Activated T-helper 9 cell treated with anti-CD3 and anti-CD28 coated beads, Interleukin-2, amount 50 U/mL, for 16 hours (primary cell): ENCODE measurements at regions not wholly inside any gene's neighbourhood (a gene's known extent, or its start where the extent isn't known, plus 50 kb on each side); places are given as distances from the start of the nearest gene placed in this dataset.

Experiments
- DNase-seq: peaks from one replicate; pipeline ENCODE4 v3.0.0-alpha.2; 2020; ENCODE audit warnings: low read depth

DNA sequence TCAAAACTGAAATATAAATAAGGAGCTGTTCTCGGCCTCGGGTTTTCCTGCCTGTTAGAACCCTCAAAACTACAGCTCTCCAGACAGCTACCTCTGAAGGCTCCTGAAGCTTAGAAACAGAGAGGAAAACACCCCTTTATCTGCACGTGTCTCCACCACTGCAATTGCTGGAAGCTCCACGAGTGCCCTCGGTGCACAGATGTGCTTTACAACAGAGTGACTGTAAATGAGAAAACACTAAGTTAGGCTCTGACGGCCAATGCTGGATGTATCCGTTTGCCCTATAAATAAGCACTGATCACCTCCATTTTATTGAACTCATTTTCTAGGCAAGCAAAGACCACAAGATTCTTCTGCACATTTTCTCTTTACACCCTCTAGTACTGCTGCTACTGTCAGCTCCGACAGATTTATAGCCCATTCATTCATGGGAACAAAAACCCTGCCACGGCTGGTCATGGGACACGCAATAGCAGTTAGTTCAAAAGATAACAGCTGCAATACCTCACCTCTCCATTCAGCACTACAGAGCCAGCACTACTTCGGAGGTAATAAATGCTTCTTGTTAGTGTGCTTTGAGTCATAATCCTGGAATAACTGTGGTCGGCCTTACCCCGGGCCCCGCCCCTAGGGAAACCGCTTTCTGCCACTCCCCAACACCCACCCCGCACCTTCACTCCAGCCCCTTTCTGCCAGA, 241.1 kb upstream of the ZNF507 start:
- no peak for DNase-seq

DNA sequence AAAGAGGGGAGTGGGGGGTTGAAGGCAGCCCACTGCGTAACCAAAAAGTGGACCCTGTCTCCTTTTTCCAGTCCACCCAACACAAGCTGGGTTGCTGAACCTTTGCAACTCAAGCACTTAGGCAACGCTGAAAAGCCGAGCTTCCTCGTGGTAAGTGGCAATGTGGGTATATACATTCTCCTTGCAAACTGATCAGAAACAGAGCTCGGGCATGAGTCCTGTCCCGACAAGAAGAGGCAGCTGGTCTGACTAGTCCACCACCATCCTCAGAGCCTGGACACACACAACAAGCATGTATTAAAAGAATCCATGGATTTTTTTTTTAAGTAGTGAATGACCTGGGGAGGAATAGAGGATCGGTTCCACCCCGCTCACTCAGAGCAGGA, 240.6 kb upstream of the ZNF507 start:
- DNase-seq = no peak

DNA sequence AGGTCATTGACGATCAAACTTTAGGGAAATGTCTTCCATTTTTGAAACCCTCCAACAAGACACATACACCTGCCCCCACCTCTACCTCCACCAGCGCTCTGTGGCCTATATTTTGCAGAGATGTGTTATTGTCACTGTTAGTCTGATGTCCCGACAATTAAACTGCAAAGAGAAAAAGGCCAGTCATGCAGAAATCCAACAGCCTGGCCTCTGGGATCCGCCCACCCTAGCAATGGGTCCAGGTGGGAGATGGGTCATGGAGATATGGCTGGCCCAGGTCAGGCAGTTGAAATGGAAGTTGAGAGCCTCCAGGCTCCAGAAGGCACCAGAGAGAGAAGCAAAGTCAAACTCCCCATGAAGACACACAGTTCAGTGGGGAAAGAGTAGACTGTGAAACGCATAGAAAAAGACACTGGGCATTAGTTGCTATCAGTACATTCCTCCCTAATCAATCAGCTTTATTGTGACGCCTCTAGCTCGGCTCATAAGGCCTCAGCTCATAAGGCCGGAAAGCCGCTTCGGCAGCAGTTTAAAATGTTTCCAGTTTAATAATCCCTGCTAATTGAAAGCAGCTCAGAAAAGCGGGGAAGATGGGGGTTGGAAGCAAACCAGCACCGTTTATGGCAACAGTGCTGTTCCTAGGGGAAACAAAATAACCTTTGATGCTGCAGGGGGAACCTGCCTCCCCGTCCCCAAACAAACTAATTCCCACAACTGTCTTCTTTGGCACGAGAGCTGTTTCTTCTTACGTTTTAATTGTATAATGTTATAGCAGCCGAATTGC, 239.7 kb upstream of the ZNF507 start:
- no peak for DNase-seq

DNA sequence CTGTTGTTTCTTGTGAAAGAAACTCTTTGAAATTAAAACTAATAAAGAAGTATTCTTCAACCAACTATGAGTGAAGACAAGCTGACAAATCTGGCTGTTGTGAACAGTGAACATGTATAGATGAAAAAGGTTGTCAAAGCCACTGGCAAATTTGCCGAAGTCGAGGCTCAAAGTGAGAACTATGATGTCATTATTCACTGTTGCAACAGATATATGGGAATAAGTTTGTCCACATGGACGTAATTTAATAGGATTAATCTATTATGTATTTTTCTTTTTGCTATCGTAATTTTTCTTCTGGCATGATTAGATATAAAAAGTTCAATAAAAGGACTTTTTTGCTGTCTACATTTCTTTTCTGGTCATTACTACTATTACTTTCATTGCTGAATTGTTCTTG, 223.2 kb upstream of the ZNF507 start:
- DNase-seq = no peak

DNA sequence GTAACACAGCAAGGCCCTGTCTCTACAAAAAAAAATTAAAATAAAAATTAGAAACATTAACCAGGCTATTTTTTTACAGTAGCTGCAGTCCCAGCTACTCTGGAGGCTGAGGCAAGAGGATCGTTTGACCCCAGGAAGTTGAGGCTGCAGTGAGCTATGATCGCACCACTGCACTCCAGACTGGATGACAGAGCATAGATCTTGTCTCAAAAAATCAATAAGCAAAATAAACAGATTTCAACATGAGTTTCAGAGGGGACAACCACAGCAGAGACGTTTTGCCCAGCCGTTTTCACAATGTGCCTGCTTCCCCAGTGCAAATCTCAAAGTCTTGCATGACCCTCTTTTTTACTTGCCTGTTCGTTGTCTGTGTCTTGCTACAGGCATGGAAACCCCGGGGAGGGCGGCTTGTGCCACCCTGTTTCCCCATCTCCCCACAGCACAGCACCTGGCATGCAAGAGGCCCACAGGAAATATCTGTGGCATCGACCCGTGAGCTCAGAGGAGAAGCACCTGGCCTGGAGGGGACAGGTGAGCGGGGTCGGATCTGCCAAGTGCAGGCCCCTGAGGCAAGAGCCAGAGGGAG, 222.0 kb upstream of the ZNF507 start:
- no peak for DNase-seq

DNA sequence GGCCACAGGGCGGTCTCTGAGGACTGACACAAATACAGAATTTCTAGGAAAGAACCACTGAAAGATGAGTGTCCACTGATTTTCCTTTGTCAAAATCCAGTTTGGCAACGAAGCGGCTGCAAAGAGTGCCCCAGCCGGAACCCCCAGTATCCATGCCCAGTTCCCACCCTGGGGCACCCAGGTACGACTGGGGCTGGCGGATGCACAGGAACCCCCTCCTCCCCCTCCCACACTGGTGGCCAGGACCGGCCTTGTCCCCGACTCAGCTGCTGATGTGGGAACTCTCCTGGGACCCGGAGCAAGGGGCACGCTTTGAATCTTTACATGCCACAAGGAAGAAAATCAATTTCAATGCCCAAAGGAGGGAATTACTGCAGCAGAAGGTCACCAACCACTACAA, 220.8 kb upstream of the ZNF507 start:
- DNase-seq = no peak

DNA sequence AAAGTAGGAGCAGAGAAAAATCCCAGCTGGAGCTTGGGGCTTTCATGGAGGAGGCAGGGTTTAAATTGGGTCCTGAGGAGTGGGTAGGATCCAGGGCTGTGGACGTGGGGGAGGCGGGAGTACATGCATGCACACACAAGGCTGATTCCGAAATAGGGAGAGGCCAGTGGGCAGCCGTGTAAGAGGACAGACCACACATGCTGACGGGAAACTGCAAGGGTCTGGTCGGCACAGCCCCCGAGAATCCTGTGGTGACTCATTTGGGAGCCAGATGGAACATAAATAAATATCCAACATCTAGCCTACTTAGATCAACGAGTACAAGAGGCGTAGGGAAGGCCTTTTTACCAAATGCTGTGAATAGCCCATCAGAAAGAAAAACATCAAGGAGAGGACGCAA, 216.3 kb upstream of the ZNF507 start:
- DNase-seq = no peak

DNA sequence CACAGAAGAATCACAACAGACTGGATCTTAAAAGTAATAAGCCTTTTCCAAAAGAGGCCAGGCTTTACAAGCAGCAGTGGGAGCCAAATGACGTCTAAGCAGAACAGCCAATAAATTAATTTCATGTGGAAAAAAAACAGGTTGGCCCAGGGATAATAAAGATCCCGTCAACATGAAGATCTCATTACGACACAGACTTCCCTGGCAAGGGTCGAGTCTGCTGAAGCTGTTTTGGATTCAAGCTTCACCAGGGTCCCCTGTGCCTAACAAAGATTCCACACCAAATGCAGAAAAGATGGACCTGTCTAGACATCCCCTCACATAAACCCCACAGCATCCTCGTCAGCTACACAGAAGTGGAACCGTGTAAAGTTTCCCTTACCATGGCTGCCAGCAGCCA, 215.1 kb upstream of the ZNF507 start:
- no peak for DNase-seq

DNA sequence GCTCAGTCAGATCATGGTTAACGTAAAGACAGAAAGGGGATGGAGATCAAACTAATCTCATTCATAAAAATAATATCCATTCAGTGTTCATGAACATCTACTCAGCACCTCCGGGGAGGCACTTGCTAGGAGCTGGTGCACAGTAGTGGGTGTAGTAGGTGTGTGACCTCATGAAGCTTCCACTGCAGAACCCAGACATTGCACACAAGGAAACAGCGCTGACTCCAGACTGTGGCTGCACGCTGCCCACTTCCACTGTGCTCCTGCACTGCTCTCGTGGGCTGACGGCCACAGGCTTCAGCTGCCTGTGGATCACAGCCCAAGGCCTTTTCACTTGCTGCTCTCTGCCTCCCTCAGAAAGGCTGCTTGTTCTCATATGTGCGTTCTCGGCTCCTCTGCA, 214.4 kb upstream of the ZNF507 start:
- no peak for DNase-seq

DNA sequence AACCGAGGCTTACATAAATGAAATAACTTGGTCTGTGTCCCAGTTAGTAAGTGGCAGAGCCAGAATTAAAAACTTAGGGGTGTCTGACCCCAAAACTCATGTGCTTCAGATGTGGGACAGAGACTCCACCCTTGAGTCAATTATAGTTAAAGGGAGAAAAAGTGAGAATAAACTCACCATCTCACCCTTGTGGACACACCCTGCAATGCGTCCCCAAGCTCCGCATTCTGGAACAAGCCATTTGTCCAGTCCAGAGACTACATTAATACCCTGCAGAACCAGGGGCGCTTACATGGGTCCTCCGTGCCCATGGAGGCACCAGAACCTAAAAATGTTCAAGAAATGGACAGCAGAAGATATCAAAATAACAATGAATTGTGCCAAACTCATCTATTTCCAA, 207.0 kb upstream of the ZNF507 start:
- no peak for DNase-seq

DNA sequence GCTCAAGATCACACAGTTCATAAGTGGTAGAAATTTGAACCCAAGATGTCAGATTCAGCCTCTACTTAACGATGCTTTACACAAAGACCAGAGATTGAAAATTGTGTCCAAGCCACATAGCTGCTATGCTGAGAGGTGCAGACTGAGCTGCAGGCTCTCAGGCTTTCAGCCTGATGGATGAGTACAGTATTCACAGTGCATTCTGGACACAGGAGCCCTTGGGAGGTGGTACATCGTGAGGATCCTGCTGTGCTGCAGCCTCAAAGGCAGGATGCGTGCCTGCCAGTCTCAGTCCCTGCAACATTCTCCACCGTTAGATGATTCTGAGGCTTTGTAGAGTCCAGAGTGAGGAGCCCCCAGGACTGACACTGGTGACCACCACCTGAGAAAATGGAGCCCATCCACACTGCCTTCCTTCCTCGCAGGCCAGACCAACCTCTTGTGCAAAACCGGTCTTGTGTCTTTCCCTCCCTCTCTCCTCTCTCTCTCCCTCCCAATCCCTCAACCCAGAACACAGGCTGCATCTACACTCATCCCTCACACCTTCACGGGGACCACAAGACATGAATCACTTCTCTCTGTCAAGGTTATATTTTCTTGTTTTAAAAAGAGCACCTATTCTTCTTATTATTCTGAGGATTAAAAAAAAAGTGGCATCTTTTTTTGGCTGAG, 203.4 kb upstream of the ZNF507 start:
- DNase-seq = no peak

DNA sequence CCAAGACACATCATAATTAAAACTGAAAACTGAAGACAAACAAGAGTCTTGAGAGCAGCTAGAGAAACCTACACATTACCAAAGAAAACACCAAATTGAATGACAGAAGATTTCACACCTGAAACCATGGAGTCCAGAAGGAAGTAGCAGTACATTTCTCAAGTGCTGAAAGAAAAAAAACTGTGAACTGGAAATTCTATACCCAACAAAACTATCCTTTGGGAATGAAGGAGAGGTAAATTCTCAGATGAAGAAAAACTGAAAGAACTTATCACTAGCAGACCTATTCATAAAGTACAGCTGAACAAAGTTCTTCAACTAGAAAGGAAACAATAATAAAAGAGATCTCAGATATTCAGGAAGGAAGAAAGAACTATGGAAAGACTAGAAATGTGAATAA, 198.7 kb upstream of the ZNF507 start:
- no peak for DNase-seq

DNA sequence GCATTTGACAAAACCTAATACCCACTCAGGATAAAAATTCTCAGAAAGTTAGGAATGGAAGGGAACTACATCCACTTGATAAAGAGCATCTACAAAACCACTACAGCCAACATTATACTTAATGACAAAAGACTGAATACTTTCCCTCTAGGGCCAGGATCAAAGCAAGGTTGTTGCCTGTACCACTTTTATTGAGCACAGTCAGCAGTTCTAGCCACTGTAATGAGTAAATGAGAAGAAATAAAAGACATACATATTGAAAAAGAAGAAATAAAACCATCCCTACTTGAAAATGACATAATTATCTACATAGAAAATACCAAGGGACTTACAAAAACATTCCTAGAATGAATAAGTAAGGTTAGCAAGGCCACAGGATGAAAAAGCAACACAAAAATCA, 194.8 kb upstream of the ZNF507 start:
- no peak for DNase-seq

DNA sequence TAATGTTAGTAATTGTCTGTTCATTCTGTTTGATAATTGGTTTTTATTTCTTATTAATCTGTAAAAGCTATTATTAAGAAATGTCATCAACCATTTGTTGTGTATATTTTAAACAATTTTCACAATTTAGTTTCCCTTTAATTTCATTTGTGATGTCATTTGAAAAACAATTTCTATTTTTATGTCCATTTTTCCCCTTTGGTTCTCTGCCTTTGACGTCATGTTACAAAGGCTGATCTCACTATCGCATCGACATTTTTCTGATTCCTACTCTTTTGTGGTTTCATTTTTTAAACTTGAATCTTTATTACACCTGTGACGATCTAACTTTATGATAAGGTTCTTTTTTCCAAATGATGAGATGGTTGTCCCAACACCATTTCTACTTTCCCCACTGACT, 191.0 kb upstream of the ZNF507 start:
- no peak for DNase-seq

DNA sequence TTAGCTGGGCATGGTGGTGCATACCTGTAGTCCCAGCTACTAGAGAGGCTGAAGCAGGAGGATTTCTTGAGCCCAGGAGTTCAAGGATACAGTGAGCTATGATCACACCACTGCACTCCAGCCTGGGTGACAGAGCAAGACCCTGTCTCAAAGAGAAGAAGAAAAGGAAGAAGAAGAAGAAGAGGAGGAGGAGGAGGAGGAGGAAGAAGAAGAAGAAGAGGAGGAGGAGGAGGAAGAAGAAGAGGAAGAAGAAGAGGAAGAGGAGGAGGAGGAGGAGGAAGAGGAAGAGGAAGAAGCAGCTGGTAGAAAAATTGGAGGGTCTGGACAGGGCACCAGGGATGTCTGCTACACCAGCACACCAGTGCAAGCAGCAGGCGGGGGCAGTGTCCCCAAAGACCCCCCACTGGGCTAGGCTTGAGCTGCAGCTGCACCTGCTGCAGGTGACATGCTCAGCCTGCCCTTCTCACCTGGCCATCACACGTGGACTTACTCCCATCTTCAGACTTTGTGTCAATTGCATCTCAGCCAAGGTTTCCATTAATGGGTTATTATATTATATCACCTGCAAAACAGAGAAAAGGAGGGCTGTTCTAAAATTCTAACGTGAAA, 180.9 kb upstream of the ZNF507 start:
- DNase-seq = no peak

DNA sequence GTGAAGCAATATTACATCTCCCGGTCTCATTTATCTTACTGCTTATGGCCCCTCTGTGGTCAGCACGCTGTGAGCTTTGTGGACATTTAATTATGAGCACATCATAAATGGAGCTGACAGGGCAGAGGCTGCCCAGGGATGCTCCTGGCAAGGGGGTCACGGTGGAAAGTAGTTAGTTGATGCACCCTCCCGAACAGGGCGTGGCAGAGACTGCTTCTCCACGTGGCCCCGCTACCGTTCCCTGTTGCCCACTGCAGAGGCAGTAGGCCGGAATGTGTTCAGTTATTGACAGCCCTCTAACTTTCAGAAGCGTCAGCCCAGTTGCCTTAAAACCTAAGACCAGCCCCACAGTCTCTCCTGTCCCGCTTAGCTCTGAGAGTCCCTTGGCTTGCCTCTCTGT, 180.3 kb upstream of the ZNF507 start:
- no peak for DNase-seq

DNA sequence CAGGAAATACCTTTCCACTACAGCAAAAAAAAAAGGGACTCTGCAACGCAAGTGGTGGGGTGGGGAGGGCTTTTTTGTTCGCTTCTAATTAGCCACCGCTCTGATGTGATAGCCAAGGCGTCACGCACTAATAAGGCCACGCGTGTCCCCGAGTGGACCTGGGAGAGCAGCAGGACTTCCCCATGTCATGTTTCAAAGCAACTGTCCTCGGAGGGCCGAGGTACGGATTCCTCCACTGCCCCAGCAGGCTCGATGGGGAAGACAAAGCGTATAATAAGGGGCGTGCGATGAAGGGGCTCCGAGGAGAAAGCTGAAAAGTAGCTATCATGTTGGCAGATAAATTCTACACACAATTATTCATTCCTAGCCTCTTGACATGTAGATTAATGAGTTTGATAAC, 179.7 kb upstream of the ZNF507 start:
- DNase-seq = no peak

DNA sequence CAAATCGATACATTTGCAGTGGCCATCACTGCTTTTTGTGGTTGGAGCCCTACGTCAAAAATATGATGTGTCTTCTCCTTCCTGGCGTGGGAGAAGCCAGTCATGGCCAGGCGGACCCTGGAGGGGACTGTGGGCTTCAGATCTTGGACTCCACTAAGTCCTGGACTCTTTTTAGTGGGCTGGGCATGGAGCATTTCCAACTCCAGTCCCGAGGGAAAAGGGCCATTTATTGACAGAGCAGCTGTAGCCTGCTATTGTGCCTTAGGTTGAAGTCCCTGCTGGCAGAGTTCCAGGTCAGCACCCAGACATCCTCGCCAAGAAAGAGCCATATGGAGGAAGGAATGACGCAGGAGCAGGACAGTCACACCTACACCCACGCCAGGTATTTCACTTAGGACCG, 179.2 kb upstream of the ZNF507 start:
- no peak for DNase-seq

DNA sequence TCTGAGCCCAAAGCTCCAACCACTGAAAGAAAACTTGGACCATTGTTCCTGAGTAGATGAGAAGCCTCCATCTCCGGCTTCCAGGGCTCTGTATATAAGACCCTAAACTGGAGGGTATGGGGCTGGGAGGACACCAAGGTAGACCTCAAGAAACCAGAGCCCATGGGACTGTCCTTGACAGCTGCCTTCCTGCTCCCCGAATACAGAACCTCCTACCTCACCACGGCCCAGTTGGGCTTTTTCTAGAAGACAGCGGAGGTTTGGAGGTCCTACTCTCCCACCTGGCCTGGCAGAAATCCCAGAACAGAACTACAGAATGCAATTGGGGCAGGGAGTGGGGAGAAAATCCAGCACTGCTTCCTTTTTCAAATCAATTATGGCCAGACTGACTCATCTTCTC, 177.3 kb upstream of the ZNF507 start:
- no peak for DNase-seq

DNA sequence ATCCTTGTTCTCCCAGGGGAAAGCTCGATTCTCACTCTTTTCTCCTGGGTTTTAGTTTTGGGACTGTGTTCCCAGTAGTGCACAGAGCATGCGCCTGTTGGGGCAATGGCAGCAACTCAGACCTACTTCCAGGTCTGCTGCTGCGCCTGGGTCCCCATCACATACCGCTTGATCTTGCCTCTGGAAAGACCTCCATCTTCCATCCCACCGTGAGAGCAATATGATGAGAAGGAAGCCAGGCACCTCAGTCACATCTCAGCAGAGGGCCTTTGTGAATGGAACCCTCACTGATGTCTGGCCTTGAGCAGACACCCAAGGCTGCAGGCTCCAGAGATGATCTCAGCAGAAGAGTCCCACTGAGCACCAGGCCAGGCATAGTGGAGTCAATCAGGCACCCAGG, 176.8 kb upstream of the ZNF507 start:
- DNase-seq = no peak

DNA sequence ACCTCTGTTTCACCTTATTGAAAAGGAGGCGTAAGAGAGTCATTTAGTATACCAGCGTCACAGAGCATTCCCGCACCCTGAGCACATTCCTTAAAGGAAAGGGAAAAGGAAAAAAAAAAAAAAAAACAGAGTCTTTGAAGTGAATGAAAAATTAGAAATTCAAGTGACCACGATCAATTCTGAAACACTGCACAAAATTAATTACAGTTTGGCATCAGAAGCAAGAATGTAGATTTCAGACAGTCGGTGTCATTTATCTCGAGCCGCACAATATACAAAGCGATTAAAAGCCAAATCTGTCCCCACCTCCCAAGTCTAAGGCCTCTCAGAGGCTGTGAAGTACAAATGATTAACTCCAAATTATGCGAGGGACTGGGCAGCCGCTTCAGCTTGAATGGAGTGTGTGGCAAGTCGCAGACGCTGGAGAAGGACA, 173.7 kb upstream of the ZNF507 start:
- DNase-seq = no peak

DNA sequence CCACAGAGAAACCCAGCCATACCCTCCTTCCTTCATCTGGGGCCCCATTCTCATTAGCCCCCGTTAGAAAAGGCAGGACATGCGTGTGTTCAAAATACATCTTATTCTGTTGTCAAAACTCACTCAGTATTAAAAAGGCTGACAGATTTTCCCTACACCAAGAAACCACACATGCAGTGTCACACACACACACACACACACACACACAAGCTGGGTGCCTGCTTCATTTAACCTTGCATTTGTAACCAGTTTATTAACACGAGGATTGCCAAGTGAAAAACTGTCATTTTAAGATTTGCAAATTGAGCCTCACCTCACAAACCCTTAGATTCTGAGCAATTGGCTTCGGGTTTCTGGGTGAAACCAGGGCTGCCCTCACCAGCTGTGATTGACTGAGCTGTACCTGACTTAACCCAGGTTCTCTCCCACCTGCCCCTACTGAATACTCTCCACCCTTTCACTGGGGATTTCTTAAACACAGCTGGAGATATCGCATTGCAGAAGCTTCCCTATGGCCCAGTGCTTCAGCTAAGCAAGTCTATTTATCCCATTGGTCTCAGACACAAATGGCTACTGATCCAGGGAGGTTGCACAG, 172.7 kb upstream of the ZNF507 start:
- no peak for DNase-seq
